Stomach smooth muscle (tissue), 2 donors: ENCODE measurements at regions not wholly inside any gene's neighbourhood (a gene's known extent, or its start where the extent isn't known, plus 50 kb on each side); places are given as distances from the start of the nearest gene placed in this dataset.

Experiments used
- H3K27ac ChIP-seq: one replicate; pipeline ENCODE4 v1.7.0; 2013; ENCODE audit warnings: mild to moderate bottlenecking, low read length, inconsistent platforms
- H3K27me3 ChIP-seq, 2 donors: one replicate each; pipeline ENCODE4 v1.7.0; 2013; ENCODE audit warnings: low read length in 2 of 2; ENCODE audit not compliant: insufficient read depth in 2 of 2, control insufficient read depth in 1 of 2
- H3K36me3 ChIP-seq, 2 donors: one replicate each; pipeline ENCODE4 v1.7.0; 2013; ENCODE audit warnings: low read length in 2 of 2; ENCODE audit not compliant: control insufficient read depth in 2 of 2, insufficient read depth in 2 of 2
- H3K4me1 ChIP-seq: one replicate; pipeline ENCODE4 v1.7.0; 2013; ENCODE audit warnings: low read length; ENCODE audit not compliant: control insufficient read depth, insufficient read depth
- H3K4me3 ChIP-seq, 2 donors: one replicate each; pipeline ENCODE4 v1.7.0; 2013; ENCODE audit warnings: low read length in 2 of 2
- H3K9ac ChIP-seq, 2 donors: one replicate each; pipeline ENCODE4 v1.7.0; 2013; ENCODE audit warnings: low read length in 2 of 2, mild to moderate bottlenecking in 1 of 2
- H3K9me3 ChIP-seq, 2 donors: one replicate each; pipeline ENCODE4 v1.7.0; 2013; ENCODE audit warnings: low read length in 2 of 2; ENCODE audit not compliant: control insufficient read depth in 2 of 2
- donor health status: healthy.
- donor health status: Pancreatic carcinoma.

GRCh38 chr15:35771746-35772442, 225.9 kb upstream of the DPH6 start:
- Histone ChIP-seq H3K9ac (no peak overlapping the region), H3K9me3 (no peaks in the 10 kb centered on the region), H3K4me3 (no peak overlapping the region), H3K27ac (no peak overlapping the region), H3K27me3 (no peaks in the 10 kb centered on the region), H3K4me1 (no peaks in the 10 kb centered on the region), H3K36me3 (no peaks in the 10 kb centered on the region)

DNA sequence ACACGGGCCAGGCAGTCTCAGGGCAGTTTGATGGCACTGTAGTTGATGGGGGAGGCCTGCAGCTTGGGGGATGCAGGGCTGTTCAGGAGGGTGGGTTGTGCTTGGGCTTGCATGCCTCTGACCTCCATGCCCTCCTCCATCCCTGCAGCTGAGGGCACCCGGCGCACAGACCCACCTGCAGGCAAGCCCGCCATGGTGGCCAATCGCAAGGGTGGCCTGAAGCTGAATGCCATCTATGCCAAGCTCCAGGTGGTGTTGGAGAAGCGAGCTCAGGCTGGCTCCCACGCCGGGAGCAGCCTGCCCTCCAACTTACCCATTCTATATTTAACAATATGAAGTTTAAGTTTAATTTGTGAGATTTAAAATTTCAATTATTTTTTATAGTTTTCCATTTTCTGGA, 228.7 kb upstream of the DPH6 start:
- H3K27me3 ChIP-seq = no peaks in the 10 kb centered on the region
- no peak overlapping the region for H3K27ac ChIP-seq
- no peaks in the 10 kb centered on the region for H3K36me3 ChIP-seq
- no peaks in the 10 kb centered on the region for H3K4me1 ChIP-seq
- H3K9ac ChIP-seq = no peak overlapping the region
- H3K4me3 ChIP-seq = no peak overlapping the region
- H3K9me3 ChIP-seq = no peaks in the 10 kb centered on the region

- H3K9ac ChIP-seq = no peak overlapping the region
- H3K9me3 ChIP-seq = no peaks in the 10 kb centered on the region
- no peaks in the 10 kb centered on the region for H3K36me3 ChIP-seq
- no peaks in the 10 kb centered on the region for H3K4me1 ChIP-seq
- no peaks in the 10 kb centered on the region for H3K27me3 ChIP-seq
- no peak overlapping the region for H3K4me3 ChIP-seq
- H3K27ac ChIP-seq = no peak overlapping the region
Measured at GRCh38 chr15:35775471-35775870, 229.5 kb upstream of the DPH6 start.

- no peak overlapping the region for H3K9ac ChIP-seq
- H3K4me1 ChIP-seq = no peaks in the 10 kb centered on the region
- H3K27me3 ChIP-seq = no peaks in the 10 kb centered on the region
- no peak overlapping the region for H3K27ac ChIP-seq
- no peaks in the 10 kb centered on the region for H3K9me3 ChIP-seq
- no peak overlapping the region for H3K4me3 ChIP-seq
- H3K36me3 ChIP-seq = no peaks in the 10 kb centered on the region
Measured at GRCh38 chr15:35777061-35777460, 231.1 kb upstream of the DPH6 start.

DNA sequence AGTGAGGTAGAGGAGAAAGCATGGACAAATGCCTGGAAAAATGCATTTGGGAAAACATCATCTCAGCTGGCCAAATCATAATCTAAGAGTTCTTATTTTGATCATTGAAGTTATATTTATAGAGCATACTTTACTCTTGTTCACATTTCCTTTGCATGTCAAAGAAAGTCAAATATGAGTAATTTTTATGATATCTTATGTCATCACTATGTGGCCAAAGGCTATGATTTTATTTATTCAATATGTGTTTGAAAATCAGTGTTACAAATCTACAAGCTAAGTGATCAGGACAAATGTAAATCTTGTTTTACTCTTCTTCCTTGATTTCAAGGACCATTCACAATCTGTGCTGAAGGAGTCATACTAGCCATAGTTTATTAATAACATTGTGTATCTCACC, 237.2 kb upstream of the DPH6 start:
- Histone ChIP-seq H3K9me3 (no peaks in the 10 kb centered on the region), H3K36me3 (no peaks in the 10 kb centered on the region), H3K9ac (no peak overlapping the region), H3K27ac (no peak overlapping the region), H3K4me1 (no peaks in the 10 kb centered on the region), H3K4me3 (no peak overlapping the region), H3K27me3 (no peaks in the 10 kb centered on the region)

DNA sequence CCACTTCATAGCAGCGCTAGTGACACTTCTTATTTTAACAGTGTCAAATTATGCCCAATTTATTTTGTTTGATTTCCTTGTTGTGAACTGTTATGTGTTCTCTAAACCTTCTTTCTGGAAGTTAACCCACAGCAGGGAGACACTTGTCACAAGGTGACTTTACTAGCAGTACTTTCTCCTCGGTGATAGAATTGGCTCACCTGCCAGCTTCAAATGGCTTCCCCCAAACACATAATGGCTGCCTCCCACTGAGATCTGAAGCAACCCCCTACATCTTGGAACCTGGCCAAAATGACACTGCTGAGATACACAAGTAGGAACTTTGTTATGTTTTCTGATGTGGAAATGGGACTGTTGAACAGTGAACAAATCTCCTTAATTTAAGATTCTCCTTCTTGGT, 238.8 kb upstream of the DPH6 start:
- Histone ChIP-seq H3K9ac (no peak overlapping the region), H3K4me3 (no peak overlapping the region), H3K27me3 (no peaks in the 10 kb centered on the region), H3K9me3 (no peaks in the 10 kb centered on the region), H3K4me1 (no peaks in the 10 kb centered on the region), H3K27ac (no peak overlapping the region), H3K36me3 (no peaks in the 10 kb centered on the region)

GRCh38 chr15:35810007-35810406, 264.0 kb upstream of the DPH6 start:
- no peak overlapping the region for H3K4me3 ChIP-seq
- no peak overlapping the region for H3K27ac ChIP-seq
- H3K9me3 ChIP-seq = no peaks in the 10 kb centered on the region
- no peaks in the 10 kb centered on the region for H3K27me3 ChIP-seq
- no peak overlapping the region for H3K9ac ChIP-seq
- H3K36me3 ChIP-seq = no peaks in the 10 kb centered on the region
- H3K4me1 ChIP-seq = no peaks in the 10 kb centered on the region

- Histone ChIP-seq H3K9ac (no peak overlapping the region), H3K4me1 (no peaks in the 10 kb centered on the region), H3K27me3 (no peaks in the 10 kb centered on the region), H3K27ac (no peak overlapping the region), H3K9me3 (no peaks in the 10 kb centered on the region), H3K4me3 (no peak overlapping the region), H3K36me3 (no peaks in the 10 kb centered on the region)
Measured at GRCh38 chr15:35813573-35813972, 267.6 kb upstream of the DPH6 start.

DNA sequence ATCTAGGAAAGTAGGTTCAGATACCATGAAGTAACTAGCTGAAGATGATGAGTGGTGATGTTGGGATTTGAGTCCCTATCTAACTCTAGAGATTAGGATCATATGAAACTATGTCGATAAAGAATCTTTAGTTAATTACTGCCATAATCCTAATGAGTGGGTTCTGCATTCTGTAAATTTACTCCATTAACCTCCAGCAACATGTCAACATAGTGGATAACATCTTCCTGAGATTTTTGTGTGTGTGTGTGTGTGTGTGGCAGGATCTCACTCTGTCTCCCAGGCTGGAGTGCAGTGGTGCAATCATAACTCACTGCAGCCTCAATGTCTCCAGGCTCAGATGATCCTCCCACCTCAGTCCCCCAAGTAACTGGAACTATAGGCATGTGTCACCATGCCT, 272.9 kb upstream of the DPH6 start:
- Histone ChIP-seq H3K9me3 (no peaks in the 10 kb centered on the region), H3K4me3 (no peak overlapping the region), H3K27me3 (no peaks in the 10 kb centered on the region)

GRCh38 chr15:35822153-35822552, 276.2 kb upstream of the DPH6 start:
- no peak overlapping the region for H3K27ac ChIP-seq
- H3K9me3 ChIP-seq = no peaks in the 10 kb centered on the region
- no peaks in the 10 kb centered on the region for H3K36me3 ChIP-seq
- no peak overlapping the region for H3K9ac ChIP-seq
- H3K4me1 ChIP-seq = no peaks in the 10 kb centered on the region
- H3K27me3 ChIP-seq = no peaks in the 10 kb centered on the region
- no peak overlapping the region for H3K4me3 ChIP-seq

More for the DNA sequence above, 272.9 kb upstream of the DPH6 start:
- no peaks in the 10 kb centered on the region for H3K36me3 ChIP-seq
- H3K9ac ChIP-seq = no peak overlapping the region
- no peaks in the 10 kb centered on the region for H3K4me1 ChIP-seq
- H3K27ac ChIP-seq = no peak overlapping the region

DNA sequence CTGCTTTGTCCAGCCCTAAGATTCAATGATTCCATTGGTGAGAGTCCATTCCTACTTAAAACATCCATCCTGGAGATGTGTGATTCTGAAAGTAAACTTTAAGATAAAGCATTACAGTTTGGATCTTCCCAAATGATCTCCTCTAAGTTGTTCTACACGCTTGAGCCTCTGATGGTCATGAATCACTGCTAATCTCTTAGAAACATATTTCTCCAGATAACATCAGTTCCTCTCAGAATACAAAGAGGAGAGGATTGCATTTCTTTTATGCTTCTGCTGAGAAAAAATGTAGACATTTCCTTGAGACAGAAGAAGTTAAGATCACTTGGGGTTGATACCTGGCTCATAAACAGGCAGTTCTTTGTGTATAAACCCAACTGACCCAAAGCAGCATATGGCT, 281.2 kb upstream of the DPH6 start:
- H3K27me3 ChIP-seq = no peaks in the 10 kb centered on the region
- H3K4me3 ChIP-seq = no peak overlapping the region
- H3K36me3 ChIP-seq = no peaks in the 10 kb centered on the region
- H3K9ac ChIP-seq = no peak overlapping the region
- no peaks in the 10 kb centered on the region for H3K4me1 ChIP-seq
- no peak overlapping the region for H3K27ac ChIP-seq
- no peaks in the 10 kb centered on the region for H3K9me3 ChIP-seq
